Ovary (tissue), 3 donors: ENCODE measurements at regions not wholly inside any gene's neighbourhood (a gene's known extent, or its start where the extent isn't known, plus 50 kb on each side); places are given as distances from the start of the nearest gene placed in this dataset.
"Not testable (repeated sequence)": the region's sequence is repeated elsewhere in the genome, so short reads cannot be mapped to it uniquely, and the experiment has no call there.

ENCODE experiments used
- EP300 ChIP-seq: sonication (generic); formaldehyde crosslinking; IDR thresholded peaks from one replicate; pipeline ENCODE4 v1.6.1; 2017; ENCODE audit warnings: antibody characterized with exemption
- POLR2A ChIP-seq: fragments of 450-650 bp; IDR thresholded peaks from one replicate; pipeline ENCODE4 v1.6.1; 2017; ENCODE audit warnings: antibody characterized with exemption, mild to moderate bottlenecking, moderate library complexity
- TF ChIP-seq, protein P1 (sequence below), 3 donors: fragments of 450-650 bp in 2 of 3; fragments of 200-600 bp in 1 of 3; IDR thresholded peaks; one replicate each; pipeline versions ENCODE4 v1.5.1 to v1.8.0; 2016 to 2022; ENCODE audit warnings: antibody characterized with exemption in 3 of 3, mild to moderate bottlenecking in 1 of 3
- donor health status: DM: no; HTN: no; CAD: no.

DNA sequence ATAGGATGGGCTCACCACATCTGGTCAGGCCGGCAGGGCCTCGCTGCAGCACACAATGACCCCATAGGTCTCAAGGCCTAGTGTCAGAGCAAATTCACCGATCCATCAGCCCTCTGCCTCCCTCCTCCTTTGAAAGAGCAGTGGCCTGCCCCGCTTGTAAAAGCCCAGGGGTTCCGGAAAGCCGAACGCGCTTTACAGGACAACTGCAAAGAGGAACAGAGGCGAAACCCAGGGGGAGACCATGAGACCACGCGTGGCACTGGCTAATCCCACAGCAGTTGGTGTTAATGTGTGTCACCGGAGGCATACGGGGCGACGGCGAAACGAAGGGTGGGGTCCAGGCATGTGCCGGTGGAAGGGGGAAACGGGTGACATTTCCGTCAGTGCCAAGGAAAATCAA, 699.9 kb upstream of the TPTE start:
- TF ChIP-seq, protein P1, sequence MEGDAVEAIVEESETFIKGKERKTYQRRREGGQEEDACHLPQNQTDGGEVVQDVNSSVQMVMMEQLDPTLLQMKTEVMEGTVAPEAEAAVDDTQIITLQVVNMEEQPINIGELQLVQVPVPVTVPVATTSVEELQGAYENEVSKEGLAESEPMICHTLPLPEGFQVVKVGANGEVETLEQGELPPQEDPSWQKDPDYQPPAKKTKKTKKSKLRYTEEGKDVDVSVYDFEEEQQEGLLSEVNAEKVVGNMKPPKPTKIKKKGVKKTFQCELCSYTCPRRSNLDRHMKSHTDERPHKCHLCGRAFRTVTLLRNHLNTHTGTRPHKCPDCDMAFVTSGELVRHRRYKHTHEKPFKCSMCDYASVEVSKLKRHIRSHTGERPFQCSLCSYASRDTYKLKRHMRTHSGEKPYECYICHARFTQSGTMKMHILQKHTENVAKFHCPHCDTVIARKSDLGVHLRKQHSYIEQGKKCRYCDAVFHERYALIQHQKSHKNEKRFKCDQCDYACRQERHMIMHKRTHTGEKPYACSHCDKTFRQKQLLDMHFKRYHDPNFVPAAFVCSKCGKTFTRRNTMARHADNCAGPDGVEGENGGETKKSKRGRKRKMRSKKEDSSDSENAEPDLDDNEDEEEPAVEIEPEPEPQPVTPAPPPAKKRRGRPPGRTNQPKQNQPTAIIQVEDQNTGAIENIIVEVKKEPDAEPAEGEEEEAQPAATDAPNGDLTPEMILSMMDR (IDR thresholded peaks at IDR 0.05) = not testable (repeated sequence)
- TF ChIP-seq EP300, POLR2A: not testable (repeated sequence)
